ENCODE measurements at regions not wholly inside any gene's neighbourhood (a gene's known extent, or its start where the extent isn't known, plus 50 kb on each side); places are given as distances from the start of the nearest gene placed in this dataset.
A peak's percentile ranks its signal among the peaks of the same experiment; 100 is the strongest.
"Not testable (repeated sequence)": the region's sequence is repeated elsewhere in the genome, so short reads cannot be mapped to it uniquely, and the experiment has no call there.

DNA sequence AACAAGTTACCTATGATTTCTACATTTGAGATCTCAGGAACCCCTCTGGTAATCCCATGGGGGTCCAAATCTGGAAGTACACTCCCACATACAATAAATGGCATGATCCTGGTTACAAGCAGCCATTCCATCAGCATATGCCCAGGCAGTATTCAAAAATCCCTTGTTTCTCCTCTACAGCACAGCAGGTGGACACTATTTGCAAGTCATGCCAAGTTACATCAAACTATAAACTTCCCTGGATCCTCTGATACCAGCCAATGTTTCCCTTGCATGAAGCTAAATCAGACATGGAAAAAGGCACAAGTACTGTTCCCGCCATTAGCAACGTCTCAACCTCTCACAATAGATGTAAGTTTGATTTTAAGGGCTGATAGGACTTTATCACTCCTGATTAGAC is 134.5 kb upstream of the PRSS16 start:
- no peak for DNase-seq

DNA sequence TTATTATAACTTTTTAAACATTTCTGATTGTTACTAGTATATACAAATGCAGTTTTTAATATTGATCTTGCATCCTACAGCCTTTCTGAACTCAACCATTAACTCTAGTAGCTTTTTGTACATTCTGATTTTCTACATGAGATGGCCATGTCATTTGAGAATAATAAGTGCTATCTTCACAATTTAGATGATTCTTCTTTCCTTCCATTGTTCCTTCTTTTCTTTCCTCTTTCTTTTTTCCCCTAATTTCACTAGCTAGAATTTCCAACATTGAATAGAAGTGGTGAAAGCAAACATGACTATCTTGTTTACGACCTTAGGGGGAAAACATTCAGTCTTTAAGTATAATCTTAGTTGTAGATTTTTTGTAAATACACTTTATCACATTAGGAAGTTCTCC is 128.2 kb upstream of the PRSS16 start:
- no peak for DNase-seq

DNA sequence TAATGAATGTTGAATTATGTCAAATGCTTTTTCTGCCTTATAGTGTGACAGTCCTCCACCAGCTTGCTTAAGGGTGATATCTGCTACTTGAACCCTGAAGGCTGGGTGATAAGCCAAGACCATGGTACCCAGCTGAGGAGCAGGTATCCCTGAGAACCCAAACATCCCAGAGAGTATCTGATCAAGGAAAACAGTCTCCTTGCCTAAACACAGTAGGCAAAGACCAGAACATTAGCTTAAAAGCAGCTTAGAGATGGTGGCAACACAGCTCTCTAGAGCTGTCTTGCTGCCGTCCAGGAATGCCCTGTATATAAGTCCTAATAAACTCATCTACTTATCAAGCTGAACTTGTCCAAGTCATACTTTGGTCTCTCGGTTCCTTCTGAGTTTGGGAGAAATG is 127.7 kb upstream of the PRSS16 start:
- no peak for DNase-seq

DNA sequence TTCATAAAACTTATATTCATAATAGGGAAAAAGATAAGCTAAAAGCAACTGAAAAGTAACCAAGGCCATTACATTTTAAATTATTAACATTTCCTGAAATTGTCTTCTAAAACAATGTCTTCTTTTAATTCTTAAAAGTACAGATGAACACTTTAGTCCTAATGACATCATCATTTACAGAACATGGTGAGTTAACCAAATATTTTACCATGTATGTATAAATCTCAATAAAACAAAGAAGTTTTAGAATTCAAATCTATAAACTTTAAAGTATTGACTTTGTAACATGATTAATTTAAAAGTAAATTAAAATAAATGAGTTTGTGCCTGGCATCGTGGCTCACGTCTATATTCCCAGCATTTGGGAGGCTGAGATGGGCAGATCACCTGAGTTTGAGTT is 125.9 kb upstream of the PRSS16 start:
- DNase-seq, result no peak

DNA sequence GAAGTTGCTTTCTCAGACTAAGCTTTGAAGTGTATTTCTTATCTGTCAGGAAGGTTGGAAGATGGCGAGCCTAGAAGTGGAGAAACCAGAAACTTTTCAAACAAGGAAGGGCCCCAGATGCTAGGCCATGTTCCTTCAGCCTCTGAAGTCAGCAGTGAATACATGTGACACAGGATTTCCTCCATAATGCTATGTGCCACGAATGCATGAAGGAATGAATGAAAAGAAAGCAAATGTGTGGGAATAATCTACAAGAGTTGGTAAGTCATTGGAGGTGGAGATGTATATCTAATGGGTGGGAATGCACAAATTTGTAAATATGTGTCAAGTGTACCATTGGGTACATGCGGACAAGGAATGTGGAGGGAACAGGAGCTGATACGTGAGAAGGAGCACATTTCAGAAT is 123.2 kb upstream of the PRSS16 start:
- no peak for DNase-seq

DNA sequence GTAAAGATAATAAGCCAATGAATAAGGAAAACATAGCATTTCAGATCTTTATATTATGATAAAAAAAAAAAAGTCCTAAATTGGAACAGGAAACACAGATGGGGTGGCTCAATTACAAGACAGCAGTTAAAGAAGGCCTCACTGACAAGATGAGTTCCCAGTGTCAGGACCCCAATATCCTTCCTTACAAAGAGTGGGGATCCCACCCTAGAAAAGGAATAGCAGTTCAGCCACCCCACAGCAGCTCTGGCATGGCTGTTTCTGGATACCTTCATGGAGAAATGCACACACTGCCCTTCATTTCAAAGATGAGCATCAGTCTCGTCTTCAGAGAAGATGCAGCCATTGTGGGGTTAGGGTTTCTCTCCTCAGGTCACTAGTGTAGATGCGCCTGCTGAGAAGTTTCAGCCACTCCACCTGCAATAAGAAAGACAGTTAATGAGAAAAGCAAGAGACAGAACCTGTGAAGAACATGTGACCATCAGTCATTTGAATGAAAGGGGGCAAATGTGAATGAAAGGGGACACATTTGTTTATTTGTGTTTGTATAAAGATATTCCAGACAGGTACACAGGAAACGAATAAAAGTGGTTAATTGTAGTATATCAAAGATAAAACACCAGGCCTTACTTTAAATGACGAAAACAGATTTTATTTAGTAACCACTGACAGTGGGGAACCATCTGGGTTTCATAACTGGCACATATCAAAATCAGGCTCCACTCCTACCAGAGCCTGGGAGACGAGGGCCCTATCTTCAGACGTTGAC is 121.3 kb upstream of the PRSS16 start:
- DNase-seq, result no peak

DNA sequence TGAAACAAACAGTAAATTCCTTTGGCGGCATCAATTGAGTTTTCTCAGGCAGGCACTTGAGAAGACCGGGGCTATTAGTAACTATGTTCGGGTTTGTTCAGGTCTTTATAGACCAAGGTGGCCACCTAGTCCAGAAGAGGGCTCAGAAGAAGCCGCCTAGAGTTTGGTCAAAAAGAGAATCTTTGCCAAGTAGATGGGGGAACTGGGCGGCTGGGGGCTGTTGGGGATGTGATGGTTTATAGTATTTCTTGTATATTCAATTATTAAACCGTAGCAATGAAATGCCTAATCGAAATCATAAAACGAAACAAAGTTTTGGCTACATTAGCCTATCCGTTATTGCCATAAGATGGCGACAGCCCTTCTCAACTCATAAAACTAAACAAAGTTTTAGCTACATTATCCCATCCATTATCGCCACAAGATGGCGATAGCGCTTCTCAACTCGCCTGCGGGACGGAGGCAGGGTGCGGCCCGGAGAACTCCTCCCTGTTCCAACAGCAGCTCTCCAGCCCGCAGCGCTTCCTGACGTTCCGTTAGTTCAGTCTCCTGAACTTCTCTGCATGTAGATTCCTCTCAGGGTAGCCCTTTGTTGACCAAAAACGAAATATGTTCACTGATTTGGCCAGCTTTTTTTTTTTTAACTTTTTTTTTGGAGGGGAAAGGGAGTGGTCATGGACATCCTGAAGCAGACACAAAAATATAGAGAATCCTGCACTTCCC is 120.5 kb upstream of the PRSS16 start:
- DNase-seq, result peak; percentile 90

DNA sequence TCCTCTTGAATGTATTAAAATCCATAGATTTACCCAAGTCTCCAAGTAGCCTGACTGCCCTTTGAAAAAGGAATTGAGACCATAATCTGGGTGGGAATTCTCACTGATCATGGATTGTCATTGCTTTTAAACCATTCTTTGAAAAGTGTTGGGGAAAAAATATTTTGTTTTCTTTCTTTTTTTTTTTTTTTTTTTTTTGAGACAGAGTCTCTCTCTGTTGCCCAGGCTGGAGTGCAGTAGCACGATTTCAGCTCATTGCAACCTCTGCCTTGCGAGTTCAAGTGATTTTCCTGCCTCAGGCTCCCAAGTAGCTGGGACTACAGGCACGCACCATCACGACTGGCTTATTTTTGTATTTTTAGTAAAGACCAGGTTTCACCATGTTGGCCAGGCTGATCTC is 119.6 kb upstream of the PRSS16 start:
- not testable (repeated sequence) for DNase-seq

DNA sequence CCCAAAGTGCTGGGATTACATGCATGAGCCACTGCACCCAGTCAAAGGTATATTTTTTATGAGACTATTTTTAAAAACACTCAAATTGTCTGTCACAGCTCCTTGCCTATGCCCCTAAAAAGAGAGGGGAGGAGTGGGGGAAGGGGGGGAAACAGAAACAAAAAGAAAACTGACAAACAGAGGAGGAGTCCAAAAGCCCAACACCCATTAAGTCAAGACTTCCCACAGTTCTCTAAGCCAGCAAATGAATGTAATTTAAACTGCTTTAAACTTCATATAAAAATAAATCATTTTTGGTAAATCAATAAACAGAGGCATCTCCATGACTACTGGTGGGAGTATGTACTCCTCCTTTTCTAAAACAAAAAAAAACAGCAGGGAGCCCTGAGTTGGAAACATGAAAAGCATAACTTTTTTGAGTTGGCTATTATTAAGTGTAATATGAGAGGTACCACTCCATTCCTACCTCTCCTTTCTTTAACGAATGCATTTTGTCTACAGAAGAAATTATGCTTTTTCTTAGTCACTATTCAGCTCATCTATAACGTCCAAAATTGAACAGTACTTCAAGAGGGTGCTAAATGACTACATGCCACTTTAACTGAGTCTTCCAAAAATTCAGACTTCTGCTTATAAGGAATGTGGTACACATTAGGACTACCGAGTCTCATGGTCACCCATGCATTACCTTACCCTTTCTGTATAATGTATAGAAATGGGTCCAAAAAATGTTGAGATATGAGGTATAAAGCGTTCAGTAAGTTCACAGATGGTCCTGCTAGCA is 119.0 kb upstream of the PRSS16 start:
- no peak for DNase-seq

DNA sequence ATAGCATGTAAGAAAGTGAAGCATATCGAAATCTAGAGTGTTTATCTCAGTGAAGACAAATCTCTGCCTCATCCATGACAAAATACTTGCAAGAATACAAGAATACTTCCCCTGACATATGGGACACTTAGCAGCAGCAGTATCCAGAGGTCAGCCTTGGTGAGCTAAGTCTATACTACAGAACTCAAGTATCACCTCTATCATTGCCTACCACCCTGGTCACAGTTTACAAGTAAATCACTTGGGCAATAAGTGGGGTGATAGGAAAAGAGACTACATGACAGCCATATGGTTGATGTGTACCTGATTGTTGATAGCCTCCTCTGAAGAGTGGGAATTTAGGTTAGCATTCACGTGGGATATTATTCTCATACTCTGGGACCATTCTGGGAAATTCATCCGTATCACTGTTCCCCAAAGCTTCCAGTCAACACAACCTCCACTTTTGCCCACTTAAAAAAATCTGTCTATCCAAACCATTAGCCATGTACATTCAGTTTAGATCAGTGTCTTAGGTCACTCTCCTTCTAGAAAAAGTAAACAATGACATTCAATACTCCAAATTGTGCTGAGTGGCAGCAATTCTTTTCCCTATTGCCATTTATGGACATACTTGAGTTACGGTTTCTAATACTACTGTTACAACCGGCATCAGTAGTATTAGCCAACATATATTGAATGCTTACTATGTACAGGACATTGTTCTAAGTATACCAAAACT is 118.2 kb upstream of the PRSS16 start:
- DNase-seq, result no peak

DNA sequence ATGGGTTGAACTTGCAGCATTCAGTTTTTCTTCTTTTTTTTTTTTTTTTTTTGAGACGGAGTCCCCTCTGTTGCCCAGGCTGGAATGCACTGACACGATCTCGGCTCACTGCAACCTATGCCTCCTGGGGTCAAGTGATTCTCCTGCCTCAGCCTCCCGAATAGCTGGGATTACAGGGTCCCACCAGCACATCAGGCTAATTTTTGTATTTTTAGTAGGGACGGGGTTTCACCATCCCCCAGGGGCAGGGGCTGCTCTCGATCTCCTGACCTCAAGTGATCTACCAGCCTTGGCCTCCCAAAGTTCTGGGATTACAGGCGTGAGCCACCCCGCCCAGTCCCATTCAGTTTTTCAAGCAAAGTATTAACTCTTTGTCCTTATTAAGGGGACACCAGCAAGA is 117.6 kb upstream of the PRSS16 start:
- no peak for DNase-seq

DNA sequence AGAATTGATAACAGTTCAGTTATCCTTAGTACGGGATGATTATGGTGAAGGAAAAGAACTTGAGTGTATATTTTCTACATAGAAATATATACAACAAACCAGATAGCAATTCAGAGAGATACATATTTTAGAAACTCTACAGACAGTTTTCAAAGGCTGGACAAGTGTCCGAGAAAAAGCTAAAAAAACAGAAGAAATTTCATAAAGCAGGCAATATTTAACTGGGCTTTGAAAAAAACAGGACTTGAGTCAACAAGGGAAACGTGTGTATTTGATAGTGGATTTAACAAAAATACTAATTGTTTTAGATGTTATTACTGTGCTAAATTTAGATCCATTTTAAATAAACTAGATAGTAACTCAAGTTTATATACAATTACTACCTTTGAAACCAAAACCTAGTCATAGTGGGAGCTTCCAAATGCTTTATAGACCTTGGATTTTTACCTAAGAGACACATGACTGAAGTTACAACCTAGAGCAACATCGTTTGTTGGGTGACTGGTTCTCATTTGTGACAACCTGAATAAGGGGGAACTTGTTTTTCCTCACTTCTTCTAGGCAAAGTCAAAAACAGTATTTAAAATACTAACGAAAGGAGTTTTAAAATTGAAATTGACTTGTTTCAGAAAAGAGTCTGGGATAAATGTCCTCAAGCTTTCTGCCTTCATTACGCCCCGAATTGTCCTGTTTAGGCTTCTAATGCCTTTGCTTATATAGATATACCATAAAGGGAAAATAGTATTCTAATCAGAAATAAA is 116.7 kb upstream of the PRSS16 start:
- no peak for DNase-seq

DNA sequence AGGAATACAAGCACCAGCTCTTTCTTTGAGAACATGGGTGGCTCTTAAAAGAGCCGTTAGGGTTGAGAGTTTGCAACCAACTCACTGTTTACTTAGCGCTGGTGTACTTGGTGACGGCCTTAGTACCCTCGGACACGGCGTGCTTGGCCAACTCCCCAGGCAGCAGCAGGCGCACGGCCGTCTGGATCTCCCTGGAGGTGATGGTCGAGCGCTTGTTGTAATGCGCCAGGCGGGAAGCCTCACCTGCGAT is 115.3 kb upstream of the PRSS16 start:
- not testable (repeated sequence) for DNase-seq

DNA sequence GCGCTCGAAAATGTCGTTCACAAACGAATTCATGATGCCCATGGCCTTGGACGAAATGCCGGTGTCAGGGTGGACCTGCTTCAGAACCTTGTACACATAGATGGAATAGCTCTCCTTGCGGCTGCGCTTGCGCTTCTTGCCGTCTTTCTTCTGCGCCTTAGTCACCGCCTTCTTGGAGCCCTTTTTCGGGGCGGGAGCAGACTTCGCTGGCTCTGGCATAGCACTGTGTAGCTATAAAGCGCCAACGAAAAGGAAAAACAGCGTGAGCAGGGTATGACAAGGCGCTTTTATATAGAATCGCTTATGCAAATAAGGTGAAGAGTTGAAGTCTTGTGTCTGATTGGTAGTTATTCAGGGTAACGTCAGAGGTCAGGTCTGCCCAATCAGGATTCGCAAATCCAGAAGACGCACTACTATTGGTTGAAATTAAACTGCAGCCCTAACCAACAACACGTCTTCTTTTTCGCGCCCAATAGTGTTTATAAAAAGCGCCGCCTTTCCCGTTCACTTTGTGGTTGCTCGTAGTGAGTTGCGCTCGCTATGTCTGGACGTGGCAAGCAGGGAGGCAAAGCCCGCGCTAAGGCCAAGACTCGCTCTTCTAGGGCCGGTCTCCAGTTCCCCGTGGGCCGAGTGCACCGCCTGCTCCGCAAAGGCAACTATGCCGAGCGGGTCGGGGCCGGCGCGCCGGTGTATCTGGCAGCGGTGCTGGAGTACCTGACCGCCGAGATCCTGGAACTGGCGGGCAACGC is 114.8 kb upstream of the PRSS16 start:
- DNase-seq, result peak; percentile 95

DNA sequence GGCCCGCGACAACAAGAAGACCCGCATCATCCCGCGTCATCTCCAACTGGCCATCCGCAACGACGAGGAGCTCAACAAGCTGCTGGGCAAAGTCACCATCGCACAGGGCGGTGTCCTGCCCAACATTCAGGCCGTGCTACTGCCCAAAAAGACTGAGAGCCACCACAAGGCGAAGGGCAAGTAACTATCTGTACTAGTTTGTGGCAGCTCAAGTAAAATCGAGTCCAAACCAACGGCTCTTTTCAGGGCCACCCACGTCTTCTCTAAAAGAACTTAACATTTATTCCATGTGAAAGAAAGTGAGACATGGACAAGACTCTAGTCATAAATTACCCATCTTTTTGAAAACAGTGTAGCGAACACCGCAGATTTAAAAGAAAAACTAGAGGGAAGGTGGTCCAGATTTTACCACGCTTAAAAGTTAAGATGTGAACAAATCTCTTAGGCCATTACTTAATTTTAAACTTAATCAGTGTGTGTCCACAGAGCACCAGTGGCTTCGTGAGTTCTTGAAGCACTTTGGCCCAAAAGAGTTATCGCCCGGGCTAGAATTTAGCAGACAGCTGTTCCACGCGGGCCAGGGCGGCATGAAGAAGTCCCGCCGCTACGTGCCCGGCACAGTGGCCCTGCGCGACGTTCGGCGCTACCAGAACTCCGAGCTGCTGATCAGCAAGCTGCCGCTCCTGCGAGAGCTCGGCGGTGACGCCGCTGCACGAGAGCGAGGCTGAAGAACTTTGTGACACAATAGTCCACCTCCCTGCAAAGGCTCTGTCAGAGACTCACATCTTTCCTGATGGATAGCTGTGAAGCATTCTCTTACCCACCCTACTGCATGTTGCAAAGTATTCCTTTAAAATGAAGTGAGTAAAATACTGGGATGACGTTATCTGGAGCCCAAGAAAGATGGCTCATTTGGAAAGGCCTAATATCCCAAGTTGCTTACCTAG is 113.9 kb upstream of the PRSS16 start:
- DNase-seq, result peak; percentile 82

DNA sequence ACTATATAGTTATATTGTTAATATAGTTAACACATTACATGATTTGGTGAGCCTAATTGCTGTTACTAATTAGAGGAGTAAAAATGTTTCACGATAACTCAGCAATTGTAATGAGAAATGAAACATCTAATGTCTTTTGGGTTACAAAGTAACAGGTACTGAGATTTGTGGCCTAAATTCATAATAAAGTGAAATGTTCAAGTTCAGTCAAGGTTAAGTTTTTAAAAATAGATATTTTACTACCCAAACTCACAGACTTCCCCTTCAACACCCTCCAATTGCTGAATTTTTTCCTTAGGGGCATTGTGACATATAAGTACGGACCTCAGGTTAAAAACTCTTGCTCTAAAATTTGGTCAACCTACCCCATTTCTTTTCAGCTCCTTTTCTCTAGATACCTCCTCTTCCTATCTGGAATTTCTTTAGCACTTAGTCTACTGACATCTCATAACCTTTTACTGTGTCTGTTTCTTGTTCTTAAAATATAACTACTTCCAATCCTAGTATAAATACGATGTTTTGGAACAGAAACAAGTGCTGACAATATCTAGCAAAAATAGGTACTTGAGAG is 112.3 kb upstream of the PRSS16 start:
- no peak for DNase-seq

DNA sequence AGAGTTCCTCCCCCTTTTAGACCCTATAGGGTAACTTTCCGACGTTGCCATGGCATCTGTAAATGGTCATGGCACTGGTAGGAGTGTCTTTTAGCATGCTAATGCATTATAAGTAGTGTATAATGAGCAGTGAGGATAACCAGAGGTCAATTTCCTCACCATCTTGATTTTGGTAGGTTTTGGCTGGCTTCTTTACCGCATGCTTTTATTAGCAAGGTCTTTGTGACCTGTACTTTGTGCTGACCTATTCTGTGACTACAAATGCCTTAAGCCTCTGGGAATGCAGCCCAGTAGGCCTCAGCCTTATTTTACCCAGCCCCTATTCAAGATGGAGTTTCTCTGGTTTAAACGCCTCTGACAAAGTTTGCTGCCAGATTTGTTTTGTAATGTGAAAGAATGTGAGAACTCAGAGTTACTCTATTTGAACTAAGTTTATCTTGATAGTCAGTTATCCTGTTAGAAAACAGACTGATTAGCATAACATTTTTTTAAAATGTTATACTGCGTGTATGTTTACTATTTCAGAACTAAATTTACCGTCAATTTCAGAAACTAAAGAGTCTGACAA is 111.3 kb upstream of the PRSS16 start:
- DNase-seq, result no peak

DNA sequence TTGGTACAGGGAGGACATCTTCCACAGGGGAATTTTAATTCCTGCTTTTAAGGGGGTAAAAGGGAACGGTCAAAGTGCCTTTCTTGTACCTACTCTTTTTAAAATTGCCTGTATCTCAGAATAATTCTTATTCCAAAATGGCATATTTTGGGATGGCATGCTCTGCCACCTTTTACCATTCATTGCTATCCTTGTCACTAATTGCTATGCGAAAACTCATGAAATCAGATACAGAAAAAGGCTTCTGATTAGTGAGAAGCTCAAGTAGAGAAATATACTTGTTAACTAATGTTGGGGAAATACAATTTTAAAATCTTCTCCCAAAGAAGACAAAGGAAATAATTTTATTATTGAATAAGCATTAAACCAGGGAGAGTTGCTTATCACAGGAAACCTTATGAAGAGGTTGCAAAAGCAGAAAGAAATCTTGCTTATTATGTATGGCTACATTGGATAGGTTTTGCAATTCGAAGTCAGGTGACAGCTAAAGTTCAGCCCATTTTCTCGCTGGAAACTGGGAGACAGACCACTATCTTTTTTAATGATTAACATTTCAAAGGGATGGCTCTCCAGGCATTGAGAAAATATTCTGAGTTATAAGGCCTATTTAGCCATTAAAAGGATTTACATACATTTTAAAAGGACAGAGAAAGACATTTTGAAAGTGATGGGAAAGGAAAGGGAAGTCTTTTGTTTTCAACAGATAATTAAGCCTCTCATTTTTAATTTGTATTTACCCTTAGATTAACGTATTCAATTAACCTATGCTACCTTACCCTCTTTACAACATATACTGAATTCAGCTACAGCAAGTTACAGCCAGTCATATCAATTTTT is 110.3 kb upstream of the PRSS16 start:
- no peak for DNase-seq

DNA sequence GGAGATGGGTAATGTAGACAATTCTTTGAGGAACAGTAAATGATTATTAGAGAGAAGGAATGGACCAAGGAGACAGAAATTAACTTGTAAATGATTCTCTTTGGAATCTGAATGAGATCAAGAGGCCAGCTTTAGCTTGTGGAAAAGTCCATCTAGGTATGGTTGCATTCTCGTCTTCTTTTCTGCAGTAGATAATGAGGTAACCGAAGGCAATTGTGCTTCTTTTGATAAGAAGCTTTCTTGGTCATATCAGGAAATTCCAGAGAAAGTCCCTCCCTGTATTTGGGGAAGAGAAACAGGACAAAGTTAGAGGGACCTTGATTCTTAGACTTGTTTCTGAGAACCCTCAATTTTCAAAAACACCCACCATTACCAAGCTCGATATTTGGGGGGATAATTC is 109.1 kb upstream of the PRSS16 start:
- no peak for DNase-seq

All from amniotic stem cell (primary cell).